ENCODE measurements at regions not wholly inside any gene's neighbourhood (a gene's known extent, or its start where the extent isn't known, plus 50 kb on each side); places are given as distances from the start of the nearest gene placed in this dataset.

DNA sequence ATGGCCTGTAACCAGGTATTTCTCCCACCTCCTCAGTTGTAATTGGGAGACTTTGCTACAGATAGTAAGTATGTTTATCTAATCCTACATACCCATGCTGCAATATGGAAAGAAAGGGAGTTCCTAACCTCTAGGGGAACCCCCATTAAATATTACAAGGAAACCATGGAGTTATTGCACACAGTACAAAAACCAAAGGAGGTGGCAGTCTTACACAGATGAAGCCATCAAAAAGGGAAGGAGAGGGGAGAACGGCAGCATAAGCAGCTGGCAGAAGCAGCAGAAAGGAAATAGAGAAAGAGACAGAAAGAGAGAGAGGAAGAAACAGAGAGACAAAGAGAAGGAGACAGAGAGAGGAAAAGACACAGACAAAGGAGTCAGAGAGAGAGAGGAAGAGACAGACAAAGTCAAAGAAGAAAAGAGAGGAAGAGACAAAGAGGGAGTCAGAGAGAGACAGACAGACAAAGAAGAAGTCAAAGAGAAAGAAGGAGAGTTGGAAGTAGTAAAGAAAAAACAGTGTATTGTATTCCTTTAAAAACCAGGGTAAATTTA lies 142.9 kb downstream of the FASLG start:
- no peaks in the 10 kb centered on the region for H3K4me1 ChIP-seq
- H3K9me3 ChIP-seq, result no peaks in the 10 kb centered on the region
- WGBS, 2 donors, result 78 to 85% methylated on average over 1 of the region's 1 CpG
- no peak overlapping the region for H3K4me3 ChIP-seq
- H3K27me3 ChIP-seq, result no peaks in the 10 kb centered on the region
- intact Hi-C loops (cut with DNase I; ENCODE audit: low total_unique reads), result no loop called here
- TF ChIP-seq, protein P1, sequence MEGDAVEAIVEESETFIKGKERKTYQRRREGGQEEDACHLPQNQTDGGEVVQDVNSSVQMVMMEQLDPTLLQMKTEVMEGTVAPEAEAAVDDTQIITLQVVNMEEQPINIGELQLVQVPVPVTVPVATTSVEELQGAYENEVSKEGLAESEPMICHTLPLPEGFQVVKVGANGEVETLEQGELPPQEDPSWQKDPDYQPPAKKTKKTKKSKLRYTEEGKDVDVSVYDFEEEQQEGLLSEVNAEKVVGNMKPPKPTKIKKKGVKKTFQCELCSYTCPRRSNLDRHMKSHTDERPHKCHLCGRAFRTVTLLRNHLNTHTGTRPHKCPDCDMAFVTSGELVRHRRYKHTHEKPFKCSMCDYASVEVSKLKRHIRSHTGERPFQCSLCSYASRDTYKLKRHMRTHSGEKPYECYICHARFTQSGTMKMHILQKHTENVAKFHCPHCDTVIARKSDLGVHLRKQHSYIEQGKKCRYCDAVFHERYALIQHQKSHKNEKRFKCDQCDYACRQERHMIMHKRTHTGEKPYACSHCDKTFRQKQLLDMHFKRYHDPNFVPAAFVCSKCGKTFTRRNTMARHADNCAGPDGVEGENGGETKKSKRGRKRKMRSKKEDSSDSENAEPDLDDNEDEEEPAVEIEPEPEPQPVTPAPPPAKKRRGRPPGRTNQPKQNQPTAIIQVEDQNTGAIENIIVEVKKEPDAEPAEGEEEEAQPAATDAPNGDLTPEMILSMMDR (IDR thresholded peaks at IDR 0.05), result no peak
- no peak for TF ChIP-seq POLR2A (IDR thresholded peaks at IDR 0.05)
- H3K27ac ChIP-seq, result no peak overlapping the region
- no peak for DNase-seq
- H3K36me3 ChIP-seq (ENCODE audit: low read depth, missing control alignments), result no peaks in the 10 kb centered on the region

DNA sequence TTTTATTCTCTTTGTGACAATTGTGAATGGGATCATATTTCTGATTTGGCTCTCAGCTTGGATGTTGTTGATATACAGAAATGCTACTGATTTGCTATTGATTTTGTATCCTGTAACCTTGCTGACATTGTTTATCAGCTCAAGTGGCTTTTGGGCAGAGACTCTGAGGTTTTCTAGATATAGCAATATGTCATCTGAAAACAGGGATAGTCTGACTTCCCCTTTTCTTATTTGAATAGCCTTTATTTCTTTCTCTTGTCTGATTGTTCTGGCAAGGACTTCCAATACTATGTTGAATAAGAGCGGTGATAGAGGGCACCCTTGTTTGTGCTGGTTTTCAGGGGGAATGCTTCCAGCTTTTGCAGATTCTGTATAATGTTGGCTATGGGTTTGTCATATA lies 150.8 kb downstream of the FASLG start:
- no peaks in the 10 kb centered on the region for H3K9me3 ChIP-seq
- DNase-seq, result no peak
- H3K27me3 ChIP-seq, result no peaks in the 10 kb centered on the region
- 95 to 96% methylated on average over 1 of the region's 1 CpG for WGBS, 2 donors
- no peaks in the 10 kb centered on the region for H3K4me1 ChIP-seq
- intact Hi-C loops (cut with DNase I; ENCODE audit: low total_unique reads), result no loop called here
- no peak overlapping the region for H3K4me3 ChIP-seq
- TF ChIP-seq, protein P1 (IDR thresholded peaks at IDR 0.05), result no peak
- no peak for TF ChIP-seq POLR2A (IDR thresholded peaks at IDR 0.05)
- H3K36me3 ChIP-seq (ENCODE audit: low read depth, missing control alignments), result no peaks in the 10 kb centered on the region
- no peak overlapping the region for H3K27ac ChIP-seq

DNA sequence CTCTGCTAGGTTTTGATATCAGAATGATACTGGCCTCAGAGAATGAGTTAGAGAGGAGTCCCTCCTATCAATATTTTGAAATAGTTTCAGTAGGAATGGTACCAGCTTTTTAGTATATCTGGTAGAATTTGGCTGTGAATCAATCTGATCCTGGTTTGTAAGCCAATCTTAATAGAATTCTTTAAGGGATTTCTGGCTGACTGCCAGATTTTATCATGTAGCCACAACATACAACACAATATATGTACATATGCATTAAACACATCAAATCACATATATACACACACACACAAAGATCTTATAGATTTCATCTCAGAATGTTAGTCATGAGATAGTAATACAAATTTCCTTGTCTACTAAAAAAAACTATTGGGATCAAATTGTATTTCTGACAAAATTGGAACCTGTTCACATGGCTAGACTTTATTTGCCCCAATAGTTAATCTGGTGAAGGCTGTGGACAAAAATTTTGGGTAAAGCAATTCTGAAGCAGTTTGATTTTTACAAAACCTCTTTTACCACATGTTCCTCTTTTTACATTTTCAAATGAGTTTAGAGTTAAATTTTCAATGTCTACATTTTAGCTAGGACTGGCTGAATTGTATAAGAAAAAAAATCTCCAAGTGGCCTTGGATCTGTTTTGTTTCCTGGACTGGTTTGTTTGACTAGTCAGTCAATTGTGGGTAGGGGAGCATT lies 151.7 kb downstream of the FASLG start:
- no peaks in the 10 kb centered on the region for H3K9me3 ChIP-seq
- H3K36me3 ChIP-seq (ENCODE audit: low read depth, missing control alignments), result no peaks in the 10 kb centered on the region
- TF ChIP-seq POLR2A (IDR thresholded peaks at IDR 0.05), result no peak
- TF ChIP-seq, protein P1 (IDR thresholded peaks at IDR 0.05), result no peak
- no peaks in the 10 kb centered on the region for H3K27me3 ChIP-seq
- DNase-seq, result no peak
- intact Hi-C loops (cut with DNase I; ENCODE audit: low total_unique reads), result no loop called here
- H3K4me3 ChIP-seq, result no peak overlapping the region
- H3K27ac ChIP-seq, result no peak overlapping the region
- H3K4me1 ChIP-seq, result no peaks in the 10 kb centered on the region

- H3K36me3 ChIP-seq (ENCODE audit: low read depth, missing control alignments), result no peaks in the 10 kb centered on the region
- no peaks in the 10 kb centered on the region for H3K4me1 ChIP-seq
- H3K27ac ChIP-seq, result no peak overlapping the region
- no peaks in the 10 kb centered on the region for H3K27me3 ChIP-seq
- no peaks in the 10 kb centered on the region for H3K9me3 ChIP-seq
- intact Hi-C loops (cut with DNase I; ENCODE audit: low total_unique reads), result no loop called here
- no peak overlapping the region for H3K4me3 ChIP-seq
- TF ChIP-seq, protein P1 (IDR thresholded peaks at IDR 0.05), result no peak
- no peak for TF ChIP-seq POLR2A (IDR thresholded peaks at IDR 0.05)
- DNase-seq, result no peak
These were observed 152.8 kb downstream of the FASLG start for GRCh38 chr1:172811694-172812093.

DNA sequence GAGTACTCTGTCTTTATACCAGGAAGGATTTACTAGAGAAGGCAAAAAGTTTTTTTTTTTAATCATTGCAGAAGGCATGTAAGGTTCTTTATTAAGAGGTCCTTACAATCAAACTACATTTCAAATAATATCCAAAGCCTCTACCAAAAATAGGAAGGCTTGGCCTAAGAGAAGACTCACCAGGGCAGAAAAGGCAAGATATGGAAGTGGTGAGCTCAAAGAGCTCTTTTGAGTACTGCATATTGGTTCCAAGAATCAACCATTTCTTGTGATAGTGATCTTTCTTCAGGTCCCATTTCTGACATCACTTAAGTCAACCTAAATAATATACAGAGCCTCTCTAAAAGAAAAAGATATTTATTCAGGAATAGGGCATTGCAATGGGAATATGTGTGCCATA lies 153.2 kb downstream of the FASLG start:
- Histone ChIP-seq H3K27me3 (no peaks in the 10 kb centered on the region), H3K9me3 (no peaks in the 10 kb centered on the region), H3K36me3 (ENCODE audit: low read depth, missing control alignments) (no peaks in the 10 kb centered on the region), H3K4me1 (no peaks in the 10 kb centered on the region), H3K4me3 (no peak overlapping the region), H3K27ac (no peak overlapping the region)
- intact Hi-C loops (cut with DNase I; ENCODE audit: low total_unique reads), result no loop called here
- no peak for DNase-seq
- no peak for TF ChIP-seq POLR2A (IDR thresholded peaks at IDR 0.05)
- TF ChIP-seq, protein P1 (IDR thresholded peaks at IDR 0.05), result no peak
